Liver (tissue), 3 donors: ENCODE measurements at regions not wholly inside any gene's neighbourhood (a gene's known extent, or its start where the extent isn't known, plus 50 kb on each side); places are given as distances from the start of the nearest gene placed in this dataset.

Experiments used
- EGR1 ChIP-seq, 2 donors: IDR thresholded peaks; 2 replicates each; pipeline ENCODE4 v1.6.1; 2016 to 2018; ENCODE audit warnings: antibody characterized with exemption in 2 of 2, low read depth in 2 of 2
- GABPA ChIP-seq, 2 donors: IDR thresholded peaks in 1 of 2; conservative IDR thresholded peaks in 1 of 2; 2 replicates each; pipeline ENCODE4 v1.6.1; 2016; ENCODE audit warnings: antibody characterized with exemption in 2 of 2, mild to moderate bottlenecking in 1 of 2, moderate library complexity in 1 of 2
- RAD21 ChIP-seq, 2 donors: IDR thresholded peaks; 2 replicates each; pipeline ENCODE4 v1.6.1; 2016; ENCODE audit warnings: antibody characterized with exemption in 2 of 2, mild to moderate bottlenecking in 2 of 2
- RXRA ChIP-seq, 2 donors: IDR thresholded peaks; 2 replicates each; pipeline ENCODE4 v1.6.1; 2017 to 2018; ENCODE audit warnings: antibody characterized with exemption in 2 of 2, mild to moderate bottlenecking in 1 of 2
- SP1 ChIP-seq: IDR thresholded peaks from 2 replicates; pipeline ENCODE4 v1.6.1; 2018; ENCODE audit warnings: antibody characterized with exemption, mild to moderate bottlenecking
- TAF1 ChIP-seq: conservative IDR thresholded peaks from 2 replicates; pipeline ENCODE4 v1.6.1; 2016; ENCODE audit warnings: antibody characterized with exemption, mild to moderate bottlenecking
- TF ChIP-seq, protein P1 (sequence below): fragments of 150-350 bp; IDR thresholded peaks from 2 replicates; pipeline ENCODE4 v1.5.1; 2017; ENCODE audit warnings: improper control_type of control experiment, low read depth, low read length; ENCODE audit not compliant: missing input control
- TF ChIP-seq, protein P2 (sequence below): IDR thresholded peaks from 2 replicates; pipeline ENCODE4 v1.6.1; 2016; ENCODE audit warnings: antibody characterized with exemption, mild to moderate bottlenecking
- TF ChIP-seq, protein P3 (sequence below): IDR thresholded peaks from 2 replicates; pipeline ENCODE4 v1.6.1; 2016; ENCODE audit warnings: antibody characterized with exemption
- donor health status: healthy.
- donor health status: healthy.

DNA sequence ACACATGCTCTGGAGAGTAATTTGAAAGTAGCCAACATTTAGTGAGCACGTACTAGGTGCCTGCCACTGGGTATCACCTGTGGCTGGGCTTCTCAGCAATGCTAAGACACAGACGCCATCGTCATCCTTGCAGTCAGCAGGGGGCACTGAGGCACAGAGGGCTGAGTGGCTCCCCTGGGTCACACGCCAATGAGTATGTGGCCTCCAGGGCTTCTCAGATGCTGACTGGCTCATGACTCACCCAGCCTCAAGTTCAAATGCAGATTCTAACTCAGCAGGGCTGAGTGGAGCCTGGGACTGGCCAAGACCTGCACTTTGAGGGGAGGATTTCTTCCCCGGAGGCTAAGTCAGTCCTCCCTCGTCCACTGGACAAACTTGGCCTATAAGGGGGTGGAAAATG lies 115.1 kb upstream of the CACNA1A start:
- TF ChIP-seq SP1 (no peak), EGR1 (IDR thresholded peaks at IDR 0.05; ENCODE audit: low read depth in 2 of 2) (no peak), RAD21 (IDR thresholded peaks at IDR 0.05) (no peak), TAF1 (no peak), GABPA (IDR thresholded peaks at IDR 0.05 in 1 of 2, conservative IDR thresholded peaks at IDR 0.05 in 1 of 2) (no peak), RXRA (IDR thresholded peaks at IDR 0.05) (no peak)
- TF ChIP-seq, protein P1, sequence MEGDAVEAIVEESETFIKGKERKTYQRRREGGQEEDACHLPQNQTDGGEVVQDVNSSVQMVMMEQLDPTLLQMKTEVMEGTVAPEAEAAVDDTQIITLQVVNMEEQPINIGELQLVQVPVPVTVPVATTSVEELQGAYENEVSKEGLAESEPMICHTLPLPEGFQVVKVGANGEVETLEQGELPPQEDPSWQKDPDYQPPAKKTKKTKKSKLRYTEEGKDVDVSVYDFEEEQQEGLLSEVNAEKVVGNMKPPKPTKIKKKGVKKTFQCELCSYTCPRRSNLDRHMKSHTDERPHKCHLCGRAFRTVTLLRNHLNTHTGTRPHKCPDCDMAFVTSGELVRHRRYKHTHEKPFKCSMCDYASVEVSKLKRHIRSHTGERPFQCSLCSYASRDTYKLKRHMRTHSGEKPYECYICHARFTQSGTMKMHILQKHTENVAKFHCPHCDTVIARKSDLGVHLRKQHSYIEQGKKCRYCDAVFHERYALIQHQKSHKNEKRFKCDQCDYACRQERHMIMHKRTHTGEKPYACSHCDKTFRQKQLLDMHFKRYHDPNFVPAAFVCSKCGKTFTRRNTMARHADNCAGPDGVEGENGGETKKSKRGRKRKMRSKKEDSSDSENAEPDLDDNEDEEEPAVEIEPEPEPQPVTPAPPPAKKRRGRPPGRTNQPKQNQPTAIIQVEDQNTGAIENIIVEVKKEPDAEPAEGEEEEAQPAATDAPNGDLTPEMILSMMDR = no peak
- TF ChIP-seq, protein P2, sequence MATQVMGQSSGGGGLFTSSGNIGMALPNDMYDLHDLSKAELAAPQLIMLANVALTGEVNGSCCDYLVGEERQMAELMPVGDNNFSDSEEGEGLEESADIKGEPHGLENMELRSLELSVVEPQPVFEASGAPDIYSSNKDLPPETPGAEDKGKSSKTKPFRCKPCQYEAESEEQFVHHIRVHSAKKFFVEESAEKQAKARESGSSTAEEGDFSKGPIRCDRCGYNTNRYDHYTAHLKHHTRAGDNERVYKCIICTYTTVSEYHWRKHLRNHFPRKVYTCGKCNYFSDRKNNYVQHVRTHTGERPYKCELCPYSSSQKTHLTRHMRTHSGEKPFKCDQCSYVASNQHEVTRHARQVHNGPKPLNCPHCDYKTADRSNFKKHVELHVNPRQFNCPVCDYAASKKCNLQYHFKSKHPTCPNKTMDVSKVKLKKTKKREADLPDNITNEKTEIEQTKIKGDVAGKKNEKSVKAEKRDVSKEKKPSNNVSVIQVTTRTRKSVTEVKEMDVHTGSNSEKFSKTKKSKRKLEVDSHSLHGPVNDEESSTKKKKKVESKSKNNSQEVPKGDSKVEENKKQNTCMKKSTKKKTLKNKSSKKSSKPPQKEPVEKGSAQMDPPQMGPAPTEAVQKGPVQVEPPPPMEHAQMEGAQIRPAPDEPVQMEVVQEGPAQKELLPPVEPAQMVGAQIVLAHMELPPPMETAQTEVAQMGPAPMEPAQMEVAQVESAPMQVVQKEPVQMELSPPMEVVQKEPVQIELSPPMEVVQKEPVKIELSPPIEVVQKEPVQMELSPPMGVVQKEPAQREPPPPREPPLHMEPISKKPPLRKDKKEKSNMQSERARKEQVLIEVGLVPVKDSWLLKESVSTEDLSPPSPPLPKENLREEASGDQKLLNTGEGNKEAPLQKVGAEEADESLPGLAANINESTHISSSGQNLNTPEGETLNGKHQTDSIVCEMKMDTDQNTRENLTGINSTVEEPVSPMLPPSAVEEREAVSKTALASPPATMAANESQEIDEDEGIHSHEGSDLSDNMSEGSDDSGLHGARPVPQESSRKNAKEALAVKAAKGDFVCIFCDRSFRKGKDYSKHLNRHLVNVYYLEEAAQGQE = no peak
- TF ChIP-seq, protein P3, sequence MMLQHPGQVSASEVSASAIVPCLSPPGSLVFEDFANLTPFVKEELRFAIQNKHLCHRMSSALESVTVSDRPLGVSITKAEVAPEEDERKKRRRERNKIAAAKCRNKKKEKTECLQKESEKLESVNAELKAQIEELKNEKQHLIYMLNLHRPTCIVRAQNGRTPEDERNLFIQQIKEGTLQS = no peak
